HCT116 (cell line): ENCODE measurements at regions not wholly inside any gene's neighbourhood (a gene's known extent, or its start where the extent isn't known, plus 50 kb on each side); places are given as distances from the start of the nearest gene placed in this dataset.

Experiments
- ATAC-seq: fragments of 200-7000 bp; cut with Tn5 transposase; 2 replicates; pipeline ENCODE4 v1.9.1; 2020; ENCODE audit warnings: mild to moderate bottlenecking, moderate library complexity
- BruUV-seq: library from RNA; stranded (reverse); fragments of 400-500 nt; replicated peaks from 2 replicates; lab custom pipeline; 2021; lab: Mats Ljungman, UMichigan
- CTCF ChIA-PET: fragments of 300-600 bp; sonication (Branson Sonifier 250); formaldehyde crosslinking; loops from one replicate; lab custom pipeline; 2021; ENCODE audit warnings: antibody characterized with exemption; lab: Charles Lee
- POLR2A ChIA-PET: fragments of 300-600, 350-600 bp; sonication (Branson Sonifier 250); formaldehyde crosslinking; loops from one replicate; lab custom pipeline; 2021; ENCODE audit warnings: antibody characterized with exemption; lab: Charles Lee
- RAD21 ChIA-PET, 2 experiments: fragments of 300-600 bp; sonication (Branson Sonifier 250); formaldehyde crosslinking; loops; one replicate each; lab custom pipeline; 2023; ENCODE audit warnings: low total read pairs in 2 of 2; ENCODE audit not compliant: uncharacterized antibody in 2 of 2, unreplicated experiment in 2 of 2, low non-redundant PET in 1 of 2; lab: Charles Lee
- DNase-seq: peaks from one replicate; pipeline ENCODE4 v3.0.0-alpha.2; 2010; ENCODE audit warnings: low read depth, low spot score
- H2AFZ ChIP-seq: fragments of 200-600 bp; shearing (Covaris generic), sonication (generic); 2 replicates; pipeline ENCODE4 v1.6.1; 2017; ENCODE audit warnings: low read depth, mixed run types, mixed read lengths, antibody characterized with exemption, low read length; ENCODE audit not compliant: poor library complexity, severe bottlenecking
- H3K27ac ChIP-seq: 2 replicates; pipeline ENCODE4 v1.5.1; 2012; ENCODE audit warnings: low read depth, low read length
- H3K27me3 ChIP-seq: fragments of 200-600 bp; sonication (generic); 2 replicates; pipeline ENCODE4 v1.6.1; 2016; ENCODE audit warnings: mixed run types, low read length, mixed read lengths; ENCODE audit not compliant: insufficient read depth
- H3K36me3 ChIP-seq, 2 experiments: fragments of 200-500 bp in 1 of 2; fragments of 200-600 bp in 1 of 2; sonication (Bioruptor generic) in 1 of 2; sonication (generic) in 1 of 2; 2 replicates each; pipeline versions ENCODE4 v1.5.1 to v1.6.1; 2014 to 2016; ENCODE audit warnings: low read length in 2 of 2, inconsistent platforms in 1 of 2, mixed read lengths in 1 of 2, mixed run types in 1 of 2; ENCODE audit not compliant: insufficient read depth in 2 of 2, control insufficient read depth in 1 of 2
- H3K4me1 ChIP-seq, 2 experiments: fragments of 200-600 bp in 1 of 2; sonication (generic) in 1 of 2; 2 replicates each; pipeline versions ENCODE4 v1.5.1 to v1.6.1; 2012 to 2017; ENCODE audit warnings: low read length in 2 of 2, inconsistent platforms in 1 of 2, mild to moderate bottlenecking in 1 of 2, mixed read lengths in 1 of 2, mixed run types in 1 of 2, moderate library complexity in 1 of 2; ENCODE audit not compliant: insufficient read depth in 2 of 2, control insufficient read depth in 1 of 2
- H3K4me2 ChIP-seq: fragments of 200-600 bp; sonication (generic); 2 replicates; pipeline ENCODE4 v1.6.1; 2017; ENCODE audit warnings: mixed run types, low read length, mixed read lengths
- H3K4me3 ChIP-seq, 2 experiments: fragments of 200-600 bp in 1 of 2; sonication (generic) in 1 of 2; replicated peaks in 1 of 2; 2 replicates each; pipeline ENCODE4 v1.5.1; 2011 to 2016; ENCODE audit warnings: low read length in 2 of 2, control low read depth in 1 of 2, low read depth in 1 of 2, mild to moderate bottlenecking in 1 of 2, mixed read lengths in 1 of 2, mixed run types in 1 of 2
- H3K79me2 ChIP-seq: fragments of 200-600 bp; sonication (generic); 2 replicates; pipeline ENCODE4 v1.6.1; 2017; ENCODE audit warnings: mild to moderate bottlenecking, mixed run types, low read length, moderate library complexity, mixed read lengths; ENCODE audit not compliant: insufficient read depth
- H3K9ac ChIP-seq: fragments of 200-600 bp; sonication (generic); 2 replicates; pipeline ENCODE4 v1.6.1; 2016; ENCODE audit warnings: low read length, mixed read lengths
- H3K9me2 ChIP-seq: fragments of 200-600 bp; sonication (generic), shearing (Covaris generic); 2 replicates; pipeline ENCODE4 v1.6.1; 2017; ENCODE audit warnings: mixed run types, mild to moderate bottlenecking, moderate library complexity; ENCODE audit not compliant: insufficient read depth
- H3K9me3 ChIP-seq, 2 experiments: fragments of 200-500 bp in 1 of 2; fragments of 200-600 bp in 1 of 2; sonication (Bioruptor generic) in 1 of 2; sonication (generic) in 1 of 2; 2 replicates each; pipeline ENCODE4 v1.6.1; 2014 to 2017; ENCODE audit warnings: low read length in 2 of 2, mixed read lengths in 2 of 2, inconsistent platforms in 1 of 2, low read depth in 1 of 2, mild to moderate bottlenecking in 1 of 2, mixed run types in 1 of 2, moderate library complexity in 1 of 2; ENCODE audit not compliant: control insufficient read depth in 1 of 2, insufficient read depth in 1 of 2
- H4K20me1 ChIP-seq: fragments of 200-600 bp; sonication (generic), shearing (Covaris generic); 2 replicates; pipeline ENCODE4 v1.6.1; 2017; ENCODE audit warnings: mixed run types, mild to moderate bottlenecking, moderate library complexity; ENCODE audit not compliant: insufficient read depth
- ATF3 ChIP-seq: IDR thresholded peaks from 2 replicates; pipeline ENCODE4 v1.6.1; 2012
- CEBPB ChIP-seq: IDR thresholded peaks from 2 replicates; pipeline ENCODE4 v1.6.1; 2012; ENCODE audit warnings: low read depth
- EGR1 ChIP-seq: IDR thresholded peaks from 2 replicates; pipeline ENCODE4 v1.6.1; 2012; ENCODE audit warnings: low read depth
- EZH2 ChIP-seq: fragments of 200-600 bp; sonication (generic); IDR thresholded peaks from 2 replicates; pipeline ENCODE4 v1.6.1; 2017; ENCODE audit warnings: antibody characterized with exemption, mixed run types
- EZH2phosphoT487 ChIP-seq: fragments of 200-600 bp; IDR thresholded peaks from 2 replicates; pipeline ENCODE4 v1.6.1; 2018; ENCODE audit warnings: antibody characterized with exemption, borderline replicate concordance
- FOSL1 ChIP-seq: IDR thresholded peaks from 2 replicates; pipeline ENCODE4 v1.6.1; 2012; ENCODE audit warnings: low read depth
- POLR2AphosphoS5 ChIP-seq: IDR thresholded peaks from 2 replicates; pipeline ENCODE4 v1.6.1; 2011; ENCODE audit warnings: mild to moderate bottlenecking, low read depth, low read length, moderate library complexity
- RAD21 ChIP-seq: IDR thresholded peaks from 2 replicates; pipeline ENCODE4 v1.6.1; 2012; ENCODE audit warnings: low read depth, mild to moderate bottlenecking
- SRF ChIP-seq: IDR thresholded peaks from 2 replicates; pipeline ENCODE4 v1.6.1; 2012; ENCODE audit warnings: low read depth
- YY1 ChIP-seq: IDR thresholded peaks from 2 replicates; pipeline ENCODE4 v1.6.1; 2011; ENCODE audit warnings: low read length, low read depth, moderate library complexity, mild to moderate bottlenecking; ENCODE audit not compliant: insufficient replicate concordance; ENCODE audit errors: extremely low read depth
- ZBTB33 ChIP-seq: IDR thresholded peaks from 2 replicates; pipeline ENCODE4 v1.6.1; 2011; ENCODE audit warnings: mild to moderate bottlenecking, low read length, moderate library complexity; ENCODE audit not compliant: insufficient replicate concordance; ENCODE audit errors: extremely low read depth
- ZFX ChIP-seq: fragments of 450-650 bp; IDR thresholded peaks from 2 replicates; pipeline ENCODE4 v1.6.1; 2017
- ZNF274 ChIP-seq: fragments of 200-500 bp; sonication (Bioruptor generic); IDR thresholded peaks from 2 replicates; pipeline ENCODE4 v1.6.1; 2014; ENCODE audit warnings: mild to moderate bottlenecking, low read depth, low read length, inconsistent platforms
- intact Hi-C: fragments of 100-400 bp; cut with micrococcal nuclease; formaldehyde crosslinking; loops from 2 replicates; pipeline ENCODE4 v1.10.0; 2022
- TF ChIP-seq, protein P1 (sequence below): IDR thresholded peaks from 2 replicates; pipeline ENCODE4 v1.6.1; 2012; ENCODE audit warnings: low read depth

- DNase-seq (no peak), ATAC-seq (no peak)
- intact Hi-C loops = loop anchor here (10.0 kb wide), 1 partner anchor 56 kb away; no protein-coding TSS in a partner anchor
- ChIA-PET POLR2A (no interaction called here), CTCF (no interaction called here), RAD21 (no interaction called here)
- Histone ChIP-seq H3K27me3 (no peaks in the 10 kb centered on the region), H3K9ac (no peak overlapping the region), H3K4me1 (no peaks in the 10 kb centered on the region), H3K9me2 (no peaks in the 10 kb centered on the region), H3K4me3 (no peak overlapping the region), H4K20me1 (no peaks in the 10 kb centered on the region), H3K79me2 (no peaks in the 10 kb centered on the region), H3K4me2 (no peak overlapping the region), H2AFZ (no peak overlapping the region), H3K27ac (no peak overlapping the region), H3K36me3 (no peaks in the 10 kb centered on the region), H3K9me3 (peaks cover 3 to 11% of the 10 kb centered on the region in 2 experiments; a peak in 2 of 4 replicates)
- TF ChIP-seq FOSL1 (no peak), EGR1 (no peak), RAD21 (no peak), ZFX (no peak), CEBPB (no peak), SRF (no peak), ZNF274 (no peak), POLR2AphosphoS5 (no peak), ATF3 (no peak), YY1 (no peak), ZBTB33 (no peak), EZH2 (no peak), EZH2phosphoT487 (no peak)
- TF ChIP-seq, protein P1, sequence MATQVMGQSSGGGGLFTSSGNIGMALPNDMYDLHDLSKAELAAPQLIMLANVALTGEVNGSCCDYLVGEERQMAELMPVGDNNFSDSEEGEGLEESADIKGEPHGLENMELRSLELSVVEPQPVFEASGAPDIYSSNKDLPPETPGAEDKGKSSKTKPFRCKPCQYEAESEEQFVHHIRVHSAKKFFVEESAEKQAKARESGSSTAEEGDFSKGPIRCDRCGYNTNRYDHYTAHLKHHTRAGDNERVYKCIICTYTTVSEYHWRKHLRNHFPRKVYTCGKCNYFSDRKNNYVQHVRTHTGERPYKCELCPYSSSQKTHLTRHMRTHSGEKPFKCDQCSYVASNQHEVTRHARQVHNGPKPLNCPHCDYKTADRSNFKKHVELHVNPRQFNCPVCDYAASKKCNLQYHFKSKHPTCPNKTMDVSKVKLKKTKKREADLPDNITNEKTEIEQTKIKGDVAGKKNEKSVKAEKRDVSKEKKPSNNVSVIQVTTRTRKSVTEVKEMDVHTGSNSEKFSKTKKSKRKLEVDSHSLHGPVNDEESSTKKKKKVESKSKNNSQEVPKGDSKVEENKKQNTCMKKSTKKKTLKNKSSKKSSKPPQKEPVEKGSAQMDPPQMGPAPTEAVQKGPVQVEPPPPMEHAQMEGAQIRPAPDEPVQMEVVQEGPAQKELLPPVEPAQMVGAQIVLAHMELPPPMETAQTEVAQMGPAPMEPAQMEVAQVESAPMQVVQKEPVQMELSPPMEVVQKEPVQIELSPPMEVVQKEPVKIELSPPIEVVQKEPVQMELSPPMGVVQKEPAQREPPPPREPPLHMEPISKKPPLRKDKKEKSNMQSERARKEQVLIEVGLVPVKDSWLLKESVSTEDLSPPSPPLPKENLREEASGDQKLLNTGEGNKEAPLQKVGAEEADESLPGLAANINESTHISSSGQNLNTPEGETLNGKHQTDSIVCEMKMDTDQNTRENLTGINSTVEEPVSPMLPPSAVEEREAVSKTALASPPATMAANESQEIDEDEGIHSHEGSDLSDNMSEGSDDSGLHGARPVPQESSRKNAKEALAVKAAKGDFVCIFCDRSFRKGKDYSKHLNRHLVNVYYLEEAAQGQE = no peak
- no TSS peak for BruUV-seq
Observed at GRCh38 chr9:80218328-80218727, 646.6 kb downstream of the TLE4 start.
